Hypothalamus (tissue), 51 donors: ENCODE measurements at regions not wholly inside any gene's neighbourhood (a gene's known extent, or its start where the extent isn't known, plus 50 kb on each side); places are given as distances from the start of the nearest gene placed in this dataset.

ENCODE experiments used
- DNase-seq, 51 donors: peaks; one replicate each; lab custom pipeline; 2025; lab: John Stamatoyannopoulos, UW

DNA sequence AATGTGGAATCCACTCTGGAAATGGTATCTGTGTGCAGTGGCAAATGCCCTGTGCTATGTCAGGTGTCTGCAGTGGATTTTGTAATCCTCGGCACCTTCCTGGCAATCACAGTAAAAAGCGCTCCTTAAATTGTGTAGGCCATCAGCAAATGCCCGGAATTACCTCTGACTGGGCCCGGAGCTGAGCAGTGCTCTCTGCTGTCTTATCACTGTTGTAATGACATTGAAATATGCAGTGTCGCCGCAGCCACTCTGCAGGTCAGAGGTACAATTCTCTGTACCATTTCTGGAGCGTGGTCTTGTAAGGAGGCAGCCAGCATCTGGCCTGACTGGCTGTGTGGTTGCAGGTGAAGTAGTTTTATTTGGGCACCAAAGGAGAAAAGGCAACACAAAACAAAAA is 416.4 kb upstream of the MKI67 start:
- DNase-seq: no peak

DNA sequence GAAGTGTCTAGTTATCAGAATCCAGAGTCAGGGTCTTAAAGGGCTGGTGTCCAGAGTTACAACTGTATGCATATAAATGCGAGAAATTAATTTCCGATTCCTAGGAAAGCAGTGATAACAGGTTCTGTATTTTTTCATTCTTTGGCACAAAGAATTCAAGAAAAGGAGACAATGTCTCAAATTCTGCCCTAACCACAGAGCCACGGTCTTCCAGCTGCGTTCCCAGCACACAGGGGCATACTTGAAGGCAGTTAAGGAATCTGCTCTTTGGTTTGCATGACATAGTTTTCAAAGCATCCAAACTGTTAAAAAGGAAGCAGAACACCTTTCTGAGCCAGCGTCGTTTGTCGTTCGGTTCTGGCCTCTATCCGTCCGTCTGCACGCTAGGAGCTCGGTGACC is 416.9 kb upstream of the MKI67 start:
- no peak for DNase-seq

- DNase-seq: no peak
Observed at GRCh38 chr10:128545216-128545615, 419.0 kb upstream of the MKI67 start.

DNA sequence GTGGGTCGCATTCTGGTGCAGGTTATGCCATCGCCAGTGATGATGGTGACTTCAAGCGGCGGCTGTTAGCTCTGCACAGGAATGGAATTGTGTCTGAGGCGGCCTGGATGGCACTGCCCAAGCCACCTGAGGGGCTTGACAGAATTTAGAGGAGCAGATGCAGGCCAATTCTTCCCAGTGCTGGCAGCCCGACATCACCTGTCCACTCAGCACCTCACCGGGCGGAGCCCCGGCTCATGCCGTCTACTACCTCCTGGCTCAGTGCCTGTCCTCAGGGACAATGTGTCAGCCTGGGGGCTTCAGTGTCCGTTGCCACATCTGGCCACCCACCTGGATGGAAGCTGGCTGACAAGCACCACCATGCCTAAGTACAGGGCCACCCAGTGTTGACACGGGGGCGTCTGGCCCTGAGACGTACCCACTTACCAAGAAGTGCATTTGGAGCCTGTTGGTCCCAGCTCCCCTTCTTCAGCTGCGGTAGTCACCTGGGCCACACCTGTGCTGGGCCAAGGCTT is 420.5 kb upstream of the MKI67 start:
- no peak for DNase-seq

- no peak for DNase-seq
Observed at GRCh38 chr10:128549101-128549608, 422.9 kb upstream of the MKI67 start.

GRCh38 chr10:128550045-128550444 is 423.8 kb upstream of the MKI67 start:
- DNase-seq: no peak

GRCh38 chr10:128551475-128551874 is 425.3 kb upstream of the MKI67 start:
- no peak for DNase-seq

DNA sequence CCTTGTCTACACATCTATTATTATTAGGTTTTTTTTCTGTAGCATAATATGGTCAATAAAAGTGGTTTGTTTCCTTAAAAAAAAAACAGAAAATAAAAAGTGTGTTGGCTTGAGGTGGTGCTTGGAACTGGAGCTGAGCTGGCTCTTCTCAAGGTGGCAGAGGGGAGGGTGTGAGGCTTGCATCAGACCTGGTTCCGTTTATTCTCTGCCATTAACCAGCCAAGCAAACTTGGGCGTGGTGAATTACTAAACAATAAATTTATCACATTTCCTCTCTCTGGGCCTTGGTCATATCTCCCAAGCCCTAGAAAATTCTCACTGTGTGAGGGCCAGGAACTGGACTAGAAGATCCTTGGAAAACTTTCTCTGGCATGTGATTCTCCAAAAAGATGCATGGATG is 427.5 kb upstream of the MKI67 start:
- DNase-seq: no peak

DNA sequence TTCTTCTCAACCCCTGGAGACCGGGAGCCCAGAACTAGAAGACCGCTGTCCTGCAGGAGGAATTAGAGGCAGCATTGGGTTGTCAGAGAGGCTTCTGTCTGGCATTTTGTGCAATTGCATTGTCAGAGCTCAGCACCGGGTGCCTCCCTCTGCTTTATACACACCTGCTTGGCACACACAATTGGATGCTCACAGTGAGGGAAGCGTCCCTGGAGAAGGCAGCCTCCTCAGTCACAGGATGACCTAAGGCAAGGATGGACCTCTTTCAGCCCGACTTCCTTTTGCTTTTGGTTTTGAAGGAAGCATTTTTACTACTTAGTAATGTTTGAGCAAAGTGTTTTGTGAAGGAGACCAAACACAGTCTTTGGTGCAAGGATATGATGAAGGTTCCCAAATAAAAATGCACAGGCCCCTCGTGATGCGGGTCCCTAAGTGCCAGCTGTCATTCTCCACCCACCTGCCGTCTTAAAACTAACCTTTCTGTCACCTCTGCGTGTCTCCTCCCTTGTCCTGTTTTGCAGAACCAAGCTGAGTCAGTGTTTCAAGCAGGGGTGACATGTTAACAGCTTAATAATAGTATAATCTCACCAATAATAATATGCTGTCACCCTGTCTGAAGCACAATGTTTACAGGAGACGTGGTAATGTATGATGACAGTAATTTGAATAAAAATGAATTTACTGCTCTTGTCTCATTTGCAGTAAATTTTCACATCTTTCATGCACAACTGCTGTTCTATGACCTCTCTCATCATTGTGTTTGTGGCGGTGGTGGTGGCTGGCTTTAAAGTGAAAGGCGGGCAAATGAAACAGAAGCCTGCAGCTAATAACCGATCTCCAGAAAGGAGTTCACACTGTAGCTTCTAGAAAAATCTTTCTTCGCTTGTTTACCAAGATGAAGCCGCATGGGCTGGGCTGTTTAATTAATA is 430.2 kb upstream of the MKI67 start:
- DNase-seq: no peak

- DNase-seq: no peak
Observed at GRCh38 chr10:128557149-128557710, 431.0 kb upstream of the MKI67 start.

- DNase-seq: no peak
Observed at GRCh38 chr10:128560406-128560805, 434.2 kb upstream of the MKI67 start.

GRCh38 chr10:128560993-128561392 is 434.8 kb upstream of the MKI67 start:
- no peak for DNase-seq

- DNase-seq: no peak
Observed at GRCh38 chr10:128563387-128563786, 437.2 kb upstream of the MKI67 start.

- DNase-seq: no peak
Observed at GRCh38 chr10:128563904-128564303, 437.7 kb upstream of the MKI67 start.

GRCh38 chr10:128566361-128566968 is 440.2 kb upstream of the MKI67 start:
- no peak for DNase-seq

DNA sequence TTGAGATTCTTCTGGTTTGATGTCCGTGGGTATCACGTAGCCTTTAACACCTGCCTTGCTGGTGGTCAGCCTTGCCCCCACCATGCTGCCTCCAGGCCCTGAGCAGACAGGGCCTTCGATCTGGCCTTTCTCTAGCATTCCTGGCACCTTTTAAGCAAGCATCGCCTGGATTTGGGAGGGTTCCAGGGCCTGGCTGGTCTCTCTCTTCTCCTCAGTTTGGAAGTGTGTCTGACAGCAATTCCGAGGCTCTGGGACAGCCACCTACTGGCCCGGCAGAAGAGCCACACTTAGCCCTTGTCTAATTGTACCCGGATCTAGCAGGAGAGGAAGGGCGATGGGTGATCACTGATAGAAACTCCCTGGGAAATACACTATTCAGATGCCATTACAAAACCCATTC is 441.3 kb upstream of the MKI67 start:
- peak in 2 of 51 donors; percentile 1 to 4 for DNase-seq

DNA sequence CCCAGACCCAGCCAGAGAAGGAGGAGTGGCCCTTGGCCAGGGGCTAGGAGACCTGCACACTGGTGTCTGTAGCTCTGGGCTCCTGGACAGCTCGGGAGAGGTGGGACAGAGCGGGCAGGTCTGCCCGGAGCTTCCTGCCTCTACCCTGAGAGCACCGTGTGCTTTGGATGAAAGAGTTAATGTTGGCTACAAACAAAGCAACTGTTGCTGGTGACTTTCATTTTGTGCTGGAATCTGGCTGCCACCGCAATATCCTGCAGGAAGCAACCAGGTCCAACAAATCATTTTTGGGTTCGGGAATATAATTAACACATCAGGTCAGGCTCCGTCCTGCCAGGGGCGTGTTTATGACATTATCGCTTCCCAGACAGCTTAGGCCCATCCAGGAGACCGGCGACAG is 441.8 kb upstream of the MKI67 start:
- DNase-seq: no peak

DNA sequence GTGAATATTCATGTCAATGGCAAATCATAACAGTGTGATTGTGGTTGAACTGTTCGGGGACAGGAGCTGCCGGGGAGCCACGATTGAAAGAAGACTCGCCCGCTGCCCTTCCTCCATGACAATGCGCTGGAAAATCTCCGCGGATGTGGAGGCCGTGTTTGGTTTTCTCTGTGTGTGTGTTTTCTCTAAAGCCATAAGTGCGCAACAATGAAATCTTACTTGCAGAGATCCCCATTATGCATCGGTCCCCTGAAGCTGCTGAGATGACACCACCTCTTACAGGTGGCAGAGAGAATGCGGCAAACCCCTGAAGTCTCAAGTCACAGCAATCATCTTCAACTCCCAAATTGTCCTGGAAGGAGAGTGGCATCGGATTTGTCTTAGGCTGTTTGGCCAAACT is 442.3 kb upstream of the MKI67 start:
- DNase-seq: no peak

GRCh38 chr10:128568990-128569945 is 443.0 kb upstream of the MKI67 start:
- no peak for DNase-seq

DNA sequence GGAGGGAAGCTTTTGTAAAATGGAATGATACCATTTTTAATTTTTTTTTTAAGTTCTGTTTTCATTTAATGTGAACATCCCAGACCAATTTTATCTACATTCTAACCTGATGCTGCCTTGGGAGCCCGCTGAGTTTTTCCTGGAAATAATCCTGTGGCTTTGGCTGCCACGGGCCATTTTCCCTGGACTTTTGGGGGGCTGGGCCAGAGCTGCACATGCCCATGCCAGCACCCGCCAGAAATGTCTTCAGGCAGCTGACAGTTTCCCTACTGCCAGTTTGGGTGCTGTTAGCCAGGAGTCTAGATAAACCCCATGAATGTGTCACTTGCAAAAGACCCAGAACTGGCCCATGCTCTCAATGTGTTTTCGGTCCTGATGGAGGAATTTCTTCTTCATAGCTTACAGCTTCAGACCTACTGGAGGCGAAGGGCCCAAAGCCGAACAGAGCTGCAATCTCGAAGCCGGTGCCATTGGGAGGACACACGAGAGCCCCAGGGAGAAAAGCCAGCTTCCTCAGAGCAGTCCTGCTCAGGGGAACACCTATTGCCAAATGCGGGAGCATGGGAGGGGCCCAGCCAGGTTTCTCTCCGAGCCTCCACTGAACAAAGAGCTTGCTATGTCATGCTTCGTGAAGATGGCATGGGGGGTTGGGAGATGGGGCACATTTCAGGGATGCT is 444.2 kb upstream of the MKI67 start:
- DNase-seq: no peak
